ENCODE measurements at regions not wholly inside any gene's neighbourhood (a gene's known extent, or its start where the extent isn't known, plus 50 kb on each side); places are given as distances from the start of the nearest gene placed in this dataset.

DNA sequence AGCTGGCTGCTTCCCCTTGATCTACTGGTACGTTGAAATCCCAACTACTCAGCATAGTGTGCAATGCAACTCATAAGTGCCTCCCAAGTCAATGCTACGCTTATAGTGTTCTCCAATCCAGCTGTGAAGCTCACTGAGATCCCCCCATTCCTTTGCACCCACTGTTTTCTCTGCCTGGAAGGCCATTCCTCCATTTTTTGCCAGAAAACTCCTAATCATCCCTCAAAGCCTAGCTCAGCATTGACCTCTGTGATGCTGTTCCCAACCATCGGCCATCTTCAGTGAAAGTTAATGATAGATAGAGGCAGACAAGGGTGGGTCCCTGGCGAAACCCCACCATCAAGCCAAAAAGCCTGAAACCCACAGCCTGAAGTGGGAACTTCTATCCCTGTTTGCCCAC lies 211.0 kb downstream of the ENC1 start:
- Histone ChIP-seq H3K27ac (ENCODE audit: insufficient read depth, low read depth, low read length) (no peak overlapping the region), H3K9ac (replicated peaks; ENCODE audit: extremely low read depth, insufficient read depth, low read length) (no peak overlapping the region), H3K36me3 (ENCODE audit: control insufficient read depth in 2 of 2, extremely low read depth in 1 of 2, insufficient read depth in 2 of 2, low read length in 2 of 2) (no peaks in the 10 kb centered on the region), H3K4me3 (replicated peaks in 1 of 3; ENCODE audit: insufficient read depth in 1 of 3, low read depth in 1 of 3, low read length in 3 of 3) (no peak overlapping the region), H3K27me3 (ENCODE audit: control insufficient read depth in 2 of 2, insufficient read depth in 2 of 2, low read length in 2 of 2) (no peaks in the 10 kb centered on the region), H3K4me1 (ENCODE audit: control insufficient read depth, extremely low read depth, insufficient read depth, low read length) (peaks cover 22% of the 10 kb centered on the region), H3K9me1 (replicated peaks; ENCODE audit: control insufficient read depth, extremely low read depth, insufficient read depth, low read length) (no peaks in the 10 kb centered on the region), H4K20me1 (replicated peaks; ENCODE audit: control insufficient read depth, extremely low read depth, insufficient read depth, low read length) (no peaks in the 10 kb centered on the region), H3K9me3 (replicated peaks; ENCODE audit: control insufficient read depth, insufficient read depth, low read length) (no peaks in the 10 kb centered on the region), H2AFZ (ENCODE audit: low read depth, low read length) (no peak overlapping the region), H3K4me2 (ENCODE audit: insufficient read depth, low read length) (no peak overlapping the region), H3K79me2 (ENCODE audit: control insufficient read depth, insufficient read depth, low read length) (no peaks in the 10 kb centered on the region)
- dilution Hi-C loops (cut with MboI; ENCODE audit: extremely low pct_ligation_motif_present, low sequenced_read_pairs) (no loop called here), intact Hi-C loops (cut with micrococcal nuclease) (no loop called here)
- no peak for FAIRE-seq
- ChIA-PET CTCF (interaction anchor here (1.7 to 2.0 kb wide), 2 partner anchors 10 to 11 kb away, joined by 10 to 11 read pairs; no protein-coding TSS in a partner anchor), POLR2A (no interaction called here)
- DNase-seq (ENCODE audit: low read depth, low spot score) = no peak
- BruUV-seq (replicated peaks) = no TSS peak
- TF ChIP-seq GATA2 (IDR thresholded peaks at IDR 0.05; ENCODE audit: insufficient read depth, insufficient read length, low read depth, low read length) (no peak), EZH2 (IDR thresholded peaks at IDR 0.05; ENCODE audit: borderline replicate concordance, low read depth, low read length, severe bottlenecking) (no peak), POLR2AphosphoS5 (IDR thresholded peaks at IDR 0.05; ENCODE audit: insufficient read depth, low read depth, low read length) (no peak), JUN (IDR thresholded peaks at IDR 0.05; ENCODE audit: borderline replicate concordance, insufficient read depth, insufficient read length, low read depth) (no peak), FOS (IDR thresholded peaks at IDR 0.05; ENCODE audit: borderline replicate concordance, insufficient read depth, low read length) (no peak), MYC (IDR thresholded peaks at IDR 0.05; ENCODE audit: low read depth, low read length) (no peak), POLR2A (IDR thresholded peaks at IDR 0.05; ENCODE audit: low read depth, low read length) (no peak)
- TF ChIP-seq, protein P1, sequence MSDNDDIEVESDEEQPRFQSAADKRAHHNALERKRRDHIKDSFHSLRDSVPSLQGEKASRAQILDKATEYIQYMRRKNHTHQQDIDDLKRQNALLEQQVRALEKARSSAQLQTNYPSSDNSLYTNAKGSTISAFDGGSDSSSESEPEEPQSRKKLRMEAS (IDR thresholded peaks at IDR 0.05; ENCODE audit: insufficient read depth, insufficient read length) = no peak
- TF ChIP-seq, protein P2, sequence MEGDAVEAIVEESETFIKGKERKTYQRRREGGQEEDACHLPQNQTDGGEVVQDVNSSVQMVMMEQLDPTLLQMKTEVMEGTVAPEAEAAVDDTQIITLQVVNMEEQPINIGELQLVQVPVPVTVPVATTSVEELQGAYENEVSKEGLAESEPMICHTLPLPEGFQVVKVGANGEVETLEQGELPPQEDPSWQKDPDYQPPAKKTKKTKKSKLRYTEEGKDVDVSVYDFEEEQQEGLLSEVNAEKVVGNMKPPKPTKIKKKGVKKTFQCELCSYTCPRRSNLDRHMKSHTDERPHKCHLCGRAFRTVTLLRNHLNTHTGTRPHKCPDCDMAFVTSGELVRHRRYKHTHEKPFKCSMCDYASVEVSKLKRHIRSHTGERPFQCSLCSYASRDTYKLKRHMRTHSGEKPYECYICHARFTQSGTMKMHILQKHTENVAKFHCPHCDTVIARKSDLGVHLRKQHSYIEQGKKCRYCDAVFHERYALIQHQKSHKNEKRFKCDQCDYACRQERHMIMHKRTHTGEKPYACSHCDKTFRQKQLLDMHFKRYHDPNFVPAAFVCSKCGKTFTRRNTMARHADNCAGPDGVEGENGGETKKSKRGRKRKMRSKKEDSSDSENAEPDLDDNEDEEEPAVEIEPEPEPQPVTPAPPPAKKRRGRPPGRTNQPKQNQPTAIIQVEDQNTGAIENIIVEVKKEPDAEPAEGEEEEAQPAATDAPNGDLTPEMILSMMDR (IDR thresholded peaks at IDR 0.05; ENCODE audit: extremely low read depth in 1 of 2, insufficient read depth in 1 of 2, low read depth in 1 of 2, low read length in 2 of 2) = no peak

Data from endothelial cell of umbilical vein (primary cell).